SK-N-SH (cell line): ENCODE measurements at regions not wholly inside any gene's neighbourhood (a gene's known extent, or its start where the extent isn't known, plus 50 kb on each side); places are given as distances from the start of the nearest gene placed in this dataset.

ENCODE experiments used
- CTCF ChIA-PET: fragments of 300-600, 350-600 bp; formaldehyde crosslinking; extraction: SDS; loops from one replicate; lab custom pipeline; 2021; lab: Yijun Ruan, JAX
- POLR2A ChIA-PET: fragments of 350-600 bp; sonication (Branson Sonifier 250); formaldehyde crosslinking; extraction: SDS; loops from one replicate; lab custom pipeline; 2020; ENCODE audit warnings: antibody characterized with exemption, inconsistent platforms; lab: Yijun Ruan, JAX
- DNase-seq: peaks from one replicate; pipeline ENCODE4 v3.0.0; 2012
- H2AFZ ChIP-seq: fragments of 200-600 bp; sonication (generic); 2 replicates; pipeline ENCODE4 v1.8.1; 2016; ENCODE audit warnings: antibody characterized with exemption, mild to moderate bottlenecking, low read depth
- H3F3A ChIP-seq: fragments of 200-600 bp; sonication (generic); replicated peaks from 2 replicates; pipeline ENCODE3; 2016; ENCODE audit warnings: antibody characterized with exemption, mild to moderate bottlenecking; ENCODE audit not compliant: insufficient read depth
- H3K27ac ChIP-seq, 2 experiments: fragments of 200-500 bp in 1 of 2; fragments of 200-600 bp in 1 of 2; sonication (Bioruptor generic) in 1 of 2; sonication (generic), shearing (Covaris generic) in 1 of 2; 2 replicates each; pipeline versions ENCODE4 v1.5.1 to v1.6.1; 2014 to 2016; ENCODE audit warnings: low read depth in 2 of 2, inconsistent platforms in 1 of 2, low read length in 1 of 2, mild to moderate bottlenecking in 1 of 2, mixed read lengths in 1 of 2
- H3K27me3 ChIP-seq: fragments of 200-600 bp; sonication (generic), shearing (Covaris generic); 2 replicates; pipeline ENCODE4 v1.6.1; 2016; ENCODE audit warnings: mixed run types; ENCODE audit not compliant: insufficient read depth
- H3K36me3 ChIP-seq, 2 experiments: fragments of 200-500 bp in 1 of 2; fragments of 200-600 bp in 1 of 2; sonication (Bioruptor generic) in 1 of 2; sonication (generic) in 1 of 2; replicated peaks in 1 of 2; 2 replicates each; pipeline versions ENCODE3 to v1.5.1; 2014 to 2016; ENCODE audit warnings: low read length in 1 of 2, mild to moderate bottlenecking in 1 of 2; ENCODE audit not compliant: insufficient read depth in 2 of 2, control insufficient read depth in 1 of 2
- H3K4me1 ChIP-seq, 2 experiments: fragments of 200-500 bp in 1 of 2; fragments of 200-600 bp in 1 of 2; sonication (Bioruptor generic) in 1 of 2; sonication (generic), shearing (Covaris generic) in 1 of 2; 2 replicates each; pipeline versions ENCODE4 v1.5.1 to v1.6.1; 2014 to 2016; ENCODE audit warnings: low read depth in 1 of 2, low read length in 1 of 2, mixed run types in 1 of 2; ENCODE audit not compliant: insufficient read depth in 2 of 2, control insufficient read depth in 1 of 2
- H3K4me2 ChIP-seq: fragments of 200-600 bp; sonication (generic), shearing (Covaris generic); 2 replicates; pipeline ENCODE4 v1.6.1; 2017; ENCODE audit warnings: mixed run types
- H3K4me3 ChIP-seq, 2 experiments: fragments of 200-500 bp in 1 of 2; fragments of 200-600 bp in 1 of 2; sonication (Bioruptor generic) in 1 of 2; sonication (generic), shearing (Covaris generic) in 1 of 2; 2 replicates each; pipeline versions ENCODE4 v1.5.1 to v1.8.1; 2014 to 2016; ENCODE audit warnings: low read depth in 2 of 2, inconsistent platforms in 1 of 2, low read length in 1 of 2, mild to moderate bottlenecking in 1 of 2, mixed read lengths in 1 of 2, moderate library complexity in 1 of 2
- H3K79me2 ChIP-seq: fragments of 200-600 bp; sonication (generic); 2 replicates; pipeline ENCODE4 v1.8.1; 2017; ENCODE audit warnings: mild to moderate bottlenecking; ENCODE audit not compliant: insufficient read depth
- H3K9ac ChIP-seq: fragments of 200-600 bp; sonication (generic); 2 replicates; pipeline ENCODE4 v1.6.1; 2017; ENCODE audit warnings: mixed run types
- H3K9me2 ChIP-seq: fragments of 200-600 bp; sonication (generic); 2 replicates; pipeline ENCODE4 v1.6.1; 2017; ENCODE audit warnings: mixed run types
- H3K9me3 ChIP-seq: fragments of 200-600 bp; sonication (generic); 2 replicates; pipeline ENCODE4 v1.6.1; 2017; ENCODE audit warnings: mixed run types, mild to moderate bottlenecking, moderate library complexity
- H4K20me1 ChIP-seq: fragments of 200-600 bp; sonication (generic); 2 replicates; pipeline ENCODE4 v1.6.1; 2017; ENCODE audit warnings: mild to moderate bottlenecking, mixed run types; ENCODE audit not compliant: insufficient read depth
- CTCF ChIP-seq: fragments of 200-600 bp; sonication (generic); IDR thresholded peaks from 2 replicates; pipeline ENCODE4 v1.6.1; 2017; ENCODE audit warnings: antibody characterized with exemption, mild to moderate bottlenecking, moderate library complexity
- ELF1 ChIP-seq: IDR thresholded peaks from 2 replicates; pipeline ENCODE4 v1.4.0; 2012
- EP300 ChIP-seq, 2 experiments: IDR thresholded peaks; 2 replicates each; pipeline versions ENCODE4 v1.4.0 to v1.6.1; 2012; ENCODE audit warnings: borderline replicate concordance in 1 of 2, low read depth in 1 of 2, low read length in 1 of 2
- EZH2phosphoT487 ChIP-seq: fragments of 200-600 bp; sonication (generic); IDR thresholded peaks from 2 replicates; pipeline ENCODE4 v1.6.1; 2017; ENCODE audit warnings: low read depth, mixed run types, mild to moderate bottlenecking, antibody characterized with exemption, moderate library complexity, borderline replicate concordance
- FOSL2 ChIP-seq: IDR thresholded peaks from 2 replicates; pipeline ENCODE4 v1.4.0; 2012; ENCODE audit warnings: low read depth, mild to moderate bottlenecking, moderate library complexity, borderline replicate concordance
- JUND ChIP-seq: IDR thresholded peaks from 2 replicates; pipeline ENCODE4 v1.4.0; 2012
- MAX ChIP-seq: IDR thresholded peaks from 2 replicates; pipeline ENCODE4 v1.4.0; 2012; ENCODE audit warnings: low read depth
- MEF2A ChIP-seq: IDR thresholded peaks from 2 replicates; pipeline ENCODE4 v1.4.0; 2012; ENCODE audit warnings: low read depth, borderline replicate concordance
- MXI1 ChIP-seq: IDR thresholded peaks from 2 replicates; pipeline ENCODE4 v1.6.1; 2012; ENCODE audit warnings: mild to moderate bottlenecking, low read depth, low read length, improper control_type of control experiment
- NFIC ChIP-seq: IDR thresholded peaks from 2 replicates; pipeline ENCODE4 v1.4.0; 2012; ENCODE audit warnings: borderline replicate concordance
- NRF1 ChIP-seq: IDR thresholded peaks from 2 replicates; pipeline ENCODE4 v1.6.1; 2012; ENCODE audit warnings: low read depth, mild to moderate bottlenecking, low read length
- PBX3 ChIP-seq: IDR thresholded peaks from 2 replicates; pipeline ENCODE4; 2012
- RCOR1 ChIP-seq: fragments of 150-350 bp; IDR thresholded peaks from 2 replicates; pipeline ENCODE4 v1.6.1; 2017; ENCODE audit warnings: antibody characterized with exemption, low read length
- REST ChIP-seq: IDR thresholded peaks from 2 replicates; pipeline ENCODE4 v1.6.1; 2012; ENCODE audit warnings: mild to moderate bottlenecking, low read depth, low read length, moderate library complexity
- RFX5 ChIP-seq: IDR thresholded peaks from 2 replicates; pipeline ENCODE4 v1.6.1; 2012; ENCODE audit warnings: mild to moderate bottlenecking, improper control_type of control experiment, low read length
- TAF1 ChIP-seq: IDR thresholded peaks from 2 replicates; pipeline ENCODE4 v1.6.1; 2012; ENCODE audit warnings: low read depth, mild to moderate bottlenecking, low read length, moderate library complexity, borderline replicate concordance
- TEAD4 ChIP-seq: IDR thresholded peaks from 2 replicates; pipeline ENCODE4 v1.4.0; 2012; ENCODE audit warnings: mild to moderate bottlenecking, borderline replicate concordance; ENCODE audit not compliant: insufficient read depth
- WGBS: methylation state at CpG from one replicate; pipeline ENCODE4 v1.1.6; 2017; ENCODE audit warnings: low lambda C conversion rate; 5-methylcytosine and 5-hydroxymethylcytosine counted together
- TF ChIP-seq, protein P1 (sequence below): IDR thresholded peaks from 2 replicates; pipeline ENCODE4 v1.4.0; 2012; ENCODE audit warnings: low read depth, borderline replicate concordance

DNA sequence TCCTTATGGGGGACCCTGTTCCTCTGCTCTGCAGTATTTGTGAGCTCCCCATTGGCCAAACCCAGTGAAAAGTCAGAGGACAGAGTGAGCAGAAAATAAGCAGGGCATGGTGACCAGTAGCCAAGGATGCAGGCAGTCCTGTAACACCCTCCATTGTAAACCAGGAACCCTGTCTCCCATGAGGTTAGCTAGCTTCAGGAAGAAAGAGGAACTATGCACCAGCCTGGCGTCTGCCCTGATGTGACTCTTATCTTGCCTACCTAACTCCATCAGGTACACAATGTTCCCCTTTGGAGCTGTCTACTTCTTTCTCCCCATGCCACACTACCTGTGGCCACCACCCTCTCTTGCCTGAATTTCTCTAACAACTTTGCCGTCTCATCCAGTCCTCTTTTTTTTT is 119.2 kb downstream of the LRIG2 start:
- H3K4me1 ChIP-seq: no peaks in the 10 kb centered on the region; a peak in 1 of 4 replicates
- no peaks in the 10 kb centered on the region for H3K79me2 ChIP-seq
- ChIA-PET CTCF (no interaction called here), POLR2A (no interaction called here)
- H3K9ac ChIP-seq: no peak overlapping the region
- 96% methylated on average over 1 of the region's 2 CpGs for WGBS
- H3K4me2 ChIP-seq: no peak overlapping the region
- no peaks in the 10 kb centered on the region for H4K20me1 ChIP-seq
- H3F3A ChIP-seq: no peaks in the 10 kb centered on the region
- H3K36me3 ChIP-seq: no peaks in the 10 kb centered on the region
- H3K9me2 ChIP-seq: no peaks in the 10 kb centered on the region
- no peaks in the 10 kb centered on the region for H3K27me3 ChIP-seq
- H3K27ac ChIP-seq: no peak overlapping the region
- no peak overlapping the region for H2AFZ ChIP-seq
- no peak for DNase-seq
- H3K9me3 ChIP-seq: no peaks in the 10 kb centered on the region
- no peak overlapping the region for H3K4me3 ChIP-seq
- no peak for TF ChIP-seq FOSL2
- TF ChIP-seq ELF1: no peak
- TF ChIP-seq, protein P1, sequence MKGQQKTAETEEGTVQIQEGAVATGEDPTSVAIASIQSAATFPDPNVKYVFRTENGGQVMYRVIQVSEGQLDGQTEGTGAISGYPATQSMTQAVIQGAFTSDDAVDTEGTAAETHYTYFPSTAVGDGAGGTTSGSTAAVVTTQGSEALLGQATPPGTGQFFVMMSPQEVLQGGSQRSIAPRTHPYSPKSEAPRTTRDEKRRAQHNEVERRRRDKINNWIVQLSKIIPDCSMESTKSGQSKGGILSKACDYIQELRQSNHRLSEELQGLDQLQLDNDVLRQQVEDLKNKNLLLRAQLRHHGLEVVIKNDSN: no peak
- TF ChIP-seq NRF1: no peak
- TF ChIP-seq MEF2A: no peak
- no peak for TF ChIP-seq EP300 (IDR thresholded peaks at IDR 0.05; ENCODE audit: borderline replicate concordance in 1 of 2, low read depth in 1 of 2, low read length in 1 of 2)
- TF ChIP-seq CTCF: no peak
- TF ChIP-seq EZH2phosphoT487: no peak
- no peak for TF ChIP-seq NFIC
- TF ChIP-seq MAX: no peak
- no peak for TF ChIP-seq JUND
- TF ChIP-seq RFX5: no peak
- no peak for TF ChIP-seq PBX3
- TF ChIP-seq TEAD4: no peak
- no peak for TF ChIP-seq MXI1
- TF ChIP-seq TAF1: no peak
- TF ChIP-seq REST: no peak
- no peak for TF ChIP-seq RCOR1
